ENCODE measurements at regions not wholly inside any gene's neighbourhood (a gene's known extent, or its start where the extent isn't known, plus 50 kb on each side); places are given as distances from the start of the nearest gene placed in this dataset.
"Not testable (repeated sequence)": the region's sequence is repeated elsewhere in the genome, so short reads cannot be mapped to it uniquely, and the experiment has no call there.

DNA sequence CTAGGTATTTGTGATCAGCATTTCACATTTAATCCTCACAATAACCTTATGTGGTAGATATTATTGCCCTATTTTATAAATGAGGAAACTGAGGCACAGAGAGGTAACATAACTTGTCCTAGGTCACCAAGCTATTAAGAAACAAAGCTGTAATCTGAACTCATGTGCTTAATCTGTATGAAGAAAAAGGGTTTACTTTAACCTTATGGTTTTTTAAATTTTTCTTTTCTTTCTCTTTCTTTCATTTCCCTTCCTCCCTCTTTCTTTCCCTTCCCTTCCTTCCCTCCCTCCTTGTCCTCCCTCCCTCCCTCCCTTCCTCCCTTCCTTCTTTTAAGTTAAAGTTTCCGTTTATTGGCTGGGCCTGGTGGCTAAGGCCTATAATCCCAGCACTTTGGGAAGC, 105.2 kb upstream of the AMZ2 start:
- no peak for DNase-seq

DNA sequence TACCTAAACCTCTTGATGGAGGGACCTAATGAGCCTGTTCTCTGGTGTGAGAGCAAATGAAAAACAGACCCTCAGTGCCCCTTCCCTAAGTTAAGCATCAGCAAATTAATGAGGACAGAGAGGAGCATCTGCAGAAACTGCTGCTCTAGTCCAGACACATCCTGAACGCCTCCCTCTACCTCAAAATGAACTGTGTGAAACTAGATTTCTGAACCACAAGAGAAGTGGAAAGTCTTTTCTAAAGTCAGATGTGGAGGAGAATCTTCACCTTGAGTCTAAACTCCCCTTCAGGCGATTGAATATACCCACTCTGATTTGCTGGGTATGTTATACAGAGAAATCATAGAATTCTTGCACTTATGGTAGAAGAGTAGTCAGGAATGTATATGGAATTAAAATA, 104.4 kb upstream of the AMZ2 start:
- DNase-seq, result no peak

- DNase-seq, result no peak
These were observed 102.8 kb upstream of the AMZ2 start for GRCh38 chr17:68145088-68145487.

GRCh38 chr17:68148936-68149335, 98.9 kb upstream of the AMZ2 start:
- no peak for DNase-seq

- DNase-seq, result no peak
These were observed 95.7 kb upstream of the AMZ2 start for GRCh38 chr17:68152161-68152571.

DNA sequence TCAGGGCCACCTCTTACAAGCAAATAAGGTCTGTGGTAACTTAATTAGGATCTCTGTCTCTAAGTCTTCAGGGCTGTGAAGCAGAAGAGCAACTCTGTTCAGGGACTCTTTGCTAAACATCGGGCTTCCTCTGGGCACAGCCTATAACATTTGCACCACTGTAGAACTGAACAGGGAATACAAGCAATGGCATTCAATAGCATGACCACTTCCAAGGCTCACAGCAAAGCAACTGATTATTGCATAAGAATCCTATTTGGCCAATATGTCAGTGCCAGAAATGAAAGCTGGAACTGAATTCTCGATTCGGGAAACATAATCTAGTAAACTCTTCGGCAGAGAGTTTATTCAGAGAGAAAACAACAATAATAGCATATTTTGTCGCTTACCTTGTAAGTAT, 92.2 kb upstream of the AMZ2 start:
- no peak for DNase-seq

GRCh38 chr17:68161644-68162428, 86.0 kb upstream of the AMZ2 start:
- DNase-seq, result no peak

DNA sequence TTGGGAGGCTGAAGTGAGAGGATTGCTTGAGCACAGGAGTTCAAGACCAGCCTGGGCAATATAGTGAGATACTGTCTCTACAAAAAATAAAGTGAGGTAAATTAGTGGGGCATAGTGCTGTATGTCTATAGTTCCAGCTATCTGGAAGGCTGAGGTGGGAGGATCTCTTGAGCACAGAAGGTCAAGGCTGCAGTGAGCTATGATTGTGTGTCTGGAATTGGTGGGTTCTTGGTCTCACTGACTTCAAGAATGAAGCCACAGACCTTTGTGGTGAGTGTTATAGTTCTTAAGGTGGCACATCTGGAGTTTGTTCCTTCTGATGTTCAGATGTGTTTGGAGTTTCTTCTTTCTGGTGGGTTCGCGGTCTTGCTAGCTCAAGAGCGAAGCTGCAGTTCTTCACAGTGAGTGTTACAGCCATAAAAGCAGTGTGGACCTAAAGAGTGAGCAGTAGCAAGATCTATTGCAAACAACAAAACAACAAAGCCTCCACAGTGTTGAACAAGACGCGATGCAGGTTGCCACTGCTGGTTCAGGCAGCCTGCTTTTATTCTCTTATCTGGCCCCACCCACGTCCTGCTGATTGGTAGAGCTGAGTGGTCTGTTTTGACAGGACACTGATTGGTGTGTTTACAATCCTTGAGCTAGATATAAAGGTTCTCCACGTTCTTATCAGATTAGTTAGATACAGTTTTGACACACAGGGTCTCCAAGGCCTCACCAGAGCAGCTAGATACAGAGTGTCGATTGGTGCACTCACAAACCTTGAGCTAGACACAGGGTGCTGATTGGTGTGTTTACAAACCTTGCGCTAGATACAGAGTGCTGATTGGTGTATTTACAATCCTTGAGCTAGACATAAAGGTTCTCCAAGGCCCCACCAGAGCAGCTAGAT, 79.3 kb upstream of the AMZ2 start:
- DNase-seq, result not testable (repeated sequence)

DNA sequence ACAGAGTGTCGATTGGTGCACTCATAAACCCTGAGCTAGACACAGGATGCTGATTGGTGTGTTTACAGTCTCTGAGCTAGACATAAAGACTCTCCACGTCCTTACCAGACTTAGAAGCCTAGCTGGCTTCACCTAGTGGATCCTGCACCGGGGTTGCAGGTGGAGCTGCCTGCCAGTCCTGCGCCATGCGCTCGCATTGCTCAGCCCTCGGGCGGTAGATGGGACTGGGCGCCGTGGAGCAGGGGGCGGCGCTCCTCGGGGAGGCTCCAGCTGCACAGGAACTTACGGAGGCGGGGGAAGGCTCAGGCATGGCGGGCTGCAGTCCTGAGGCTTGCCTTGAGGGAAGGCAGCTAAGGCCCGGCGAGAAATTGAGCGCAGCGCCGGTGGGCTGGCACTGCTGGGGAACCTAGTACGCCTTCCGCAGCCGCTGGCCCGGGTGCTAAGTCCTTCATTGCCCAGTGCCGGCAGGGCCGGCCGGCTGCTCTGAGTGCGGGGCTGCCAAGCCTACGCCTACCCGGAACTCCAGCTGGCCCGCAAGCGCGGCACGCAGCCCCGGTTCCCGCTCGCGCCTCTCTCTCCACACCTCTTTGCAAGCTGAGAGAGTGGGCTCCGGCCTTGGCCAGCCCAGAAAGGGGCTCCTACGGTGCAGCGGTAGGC, 78.5 kb upstream of the AMZ2 start:
- DNase-seq, result not testable (repeated sequence)

- no peak for DNase-seq
These were observed 78.0 kb upstream of the AMZ2 start for GRCh38 chr17:68169840-68170239.

DNA sequence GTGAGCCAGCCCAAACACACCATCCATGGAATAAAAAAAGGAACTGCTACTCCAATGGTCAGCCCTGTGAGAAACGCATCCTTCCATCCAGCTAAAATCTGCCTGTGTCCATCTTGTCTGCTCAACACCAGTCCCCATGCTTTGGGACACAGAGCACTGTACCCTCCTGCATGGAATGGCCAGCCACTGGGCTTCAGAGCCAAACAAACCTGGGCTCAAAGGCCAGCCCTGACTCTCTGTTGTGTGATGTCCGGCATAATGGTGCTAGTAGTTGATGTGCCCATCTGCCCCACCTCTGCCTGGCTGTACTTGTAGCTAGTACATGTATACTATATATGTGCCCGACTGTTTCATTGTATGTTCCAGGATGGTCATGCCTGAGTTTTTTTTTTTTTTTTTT, 77.6 kb upstream of the AMZ2 start:
- DNase-seq, result no peak

GRCh38 chr17:68172461-68172954, 75.3 kb upstream of the AMZ2 start:
- peak; percentile 82 for DNase-seq

DNA sequence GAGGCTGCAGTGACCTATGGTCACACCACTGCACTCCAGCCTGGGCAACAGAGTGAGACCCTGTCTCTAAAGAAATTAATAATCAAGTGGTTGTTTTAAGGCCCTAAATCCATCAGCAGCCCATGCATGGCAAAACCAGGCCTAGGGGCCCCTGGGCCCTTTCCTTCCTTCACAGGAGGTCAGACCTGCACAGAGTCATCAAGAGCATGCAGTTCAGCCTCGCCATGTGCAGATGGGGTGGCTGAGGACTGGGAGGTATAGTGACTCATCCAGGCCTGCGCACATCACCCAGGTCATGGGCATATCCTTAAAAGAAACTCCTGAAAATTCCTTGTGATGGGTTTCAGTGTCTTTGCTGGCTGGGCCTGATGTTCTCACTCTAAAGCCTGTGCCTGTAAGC, 72.4 kb upstream of the AMZ2 start:
- DNase-seq, result no peak

GRCh38 chr17:68175905-68176304, 71.9 kb upstream of the AMZ2 start:
- no peak for DNase-seq

DNA sequence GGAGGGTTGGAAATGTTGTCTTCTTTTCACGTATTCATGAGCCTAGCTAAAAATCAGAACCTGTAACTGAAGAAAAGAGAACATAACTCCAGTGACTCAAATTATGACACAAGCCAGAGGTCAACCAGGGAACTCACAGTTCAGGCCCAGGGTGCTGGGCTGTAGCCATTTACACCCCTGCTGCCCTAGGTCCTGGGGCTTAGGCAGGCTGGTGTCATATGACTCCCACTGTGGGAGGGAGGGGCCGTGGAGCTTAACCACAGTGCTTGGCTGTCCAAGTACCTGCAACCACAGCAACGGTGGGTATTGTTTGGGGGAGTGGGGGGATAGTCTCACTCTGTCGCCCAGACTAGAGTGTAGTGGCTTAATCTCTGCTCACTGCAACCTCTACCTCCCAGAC, 71.1 kb upstream of the AMZ2 start:
- no peak for DNase-seq

DNA sequence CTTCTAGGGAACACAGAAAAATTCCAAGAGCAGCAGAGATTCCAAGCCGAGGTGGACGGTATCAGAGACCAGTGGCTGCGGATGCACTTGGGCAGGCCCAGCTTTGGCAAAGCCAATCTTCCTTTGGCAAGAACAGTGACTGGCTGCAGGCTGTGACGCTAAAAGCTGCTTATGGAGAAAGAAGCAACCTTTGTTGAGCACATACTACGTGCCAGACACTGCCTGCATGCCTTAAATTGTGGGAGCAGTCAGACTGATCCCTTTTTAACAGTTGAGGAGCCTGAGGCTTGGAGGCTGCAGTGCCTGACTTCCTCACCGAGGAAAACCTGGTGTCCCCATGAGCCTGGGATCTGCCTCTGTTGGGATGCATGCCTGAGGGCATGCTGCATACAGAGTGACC, 69.0 kb upstream of the AMZ2 start:
- no peak for DNase-seq

GRCh38 chr17:68179236-68179925, 68.5 kb upstream of the AMZ2 start:
- DNase-seq, result no peak

- no peak for DNase-seq
These were observed 67.9 kb upstream of the AMZ2 start for GRCh38 chr17:68179926-68180285.

DNA sequence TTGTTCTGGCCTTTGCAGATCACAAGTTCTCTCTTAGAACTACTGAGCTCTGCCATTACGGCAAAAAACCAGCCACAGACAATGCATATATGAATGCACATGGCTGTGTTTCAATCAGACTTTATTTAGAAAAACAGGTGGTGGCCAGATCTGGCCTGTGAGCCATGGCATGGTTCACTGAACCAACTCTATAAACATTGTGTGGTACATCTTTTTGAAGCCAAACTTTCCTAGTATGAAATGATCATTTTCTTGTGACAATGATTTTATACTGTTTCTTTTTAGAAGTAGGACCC, 65.9 kb upstream of the AMZ2 start:
- no peak for DNase-seq

DNA sequence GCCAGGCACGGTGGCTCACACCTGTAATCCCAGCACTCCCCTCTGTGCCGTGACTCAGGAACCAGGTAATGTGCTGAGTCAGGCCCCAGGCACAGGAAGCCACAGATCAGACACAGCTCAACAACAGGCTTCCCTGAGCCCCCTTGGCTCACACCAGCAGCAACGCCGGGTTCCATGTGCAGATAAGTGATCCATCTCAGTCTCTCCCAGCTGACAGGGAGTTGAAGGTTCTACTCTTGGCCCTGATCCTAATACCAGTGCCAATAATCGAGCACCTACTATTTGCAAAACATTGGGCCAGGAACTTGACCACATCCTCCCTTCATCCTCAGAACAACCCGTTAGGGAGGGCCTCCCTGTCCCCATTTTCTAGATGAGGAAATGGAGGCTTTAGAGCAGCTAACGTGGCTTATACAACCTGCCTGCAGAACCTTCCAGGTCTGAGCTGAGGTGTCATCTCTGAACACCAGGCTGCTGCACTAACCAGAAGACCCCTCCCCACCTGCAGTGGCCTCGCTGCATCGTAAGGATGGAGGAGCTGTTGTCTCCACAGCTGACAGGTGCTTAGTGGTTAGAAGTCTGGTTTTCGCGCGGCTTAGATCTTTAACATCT, 64.8 kb upstream of the AMZ2 start:
- peak; percentile 81 for DNase-seq

DNA sequence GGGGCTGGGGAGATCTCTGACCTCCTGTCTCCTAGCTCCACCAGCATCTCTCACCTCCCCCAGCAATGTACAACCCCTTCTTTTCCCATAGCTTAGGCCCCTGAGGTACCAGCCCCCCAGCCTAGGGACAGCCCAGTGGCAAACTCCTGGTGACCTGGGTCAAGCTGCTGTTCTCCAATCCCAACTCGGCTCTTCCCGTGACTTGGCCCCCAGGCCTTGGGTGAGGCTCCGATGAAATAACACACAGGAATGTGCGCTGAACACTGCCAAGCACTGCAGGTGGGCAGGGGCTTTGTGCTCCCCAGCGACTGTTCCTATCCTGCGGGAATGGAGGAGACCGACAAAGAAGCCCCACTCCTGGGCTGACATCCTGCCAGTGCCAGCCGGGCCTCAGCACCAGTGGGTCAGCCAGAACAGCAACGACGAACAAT, 63.7 kb upstream of the AMZ2 start:
- no peak for DNase-seq

DNA sequence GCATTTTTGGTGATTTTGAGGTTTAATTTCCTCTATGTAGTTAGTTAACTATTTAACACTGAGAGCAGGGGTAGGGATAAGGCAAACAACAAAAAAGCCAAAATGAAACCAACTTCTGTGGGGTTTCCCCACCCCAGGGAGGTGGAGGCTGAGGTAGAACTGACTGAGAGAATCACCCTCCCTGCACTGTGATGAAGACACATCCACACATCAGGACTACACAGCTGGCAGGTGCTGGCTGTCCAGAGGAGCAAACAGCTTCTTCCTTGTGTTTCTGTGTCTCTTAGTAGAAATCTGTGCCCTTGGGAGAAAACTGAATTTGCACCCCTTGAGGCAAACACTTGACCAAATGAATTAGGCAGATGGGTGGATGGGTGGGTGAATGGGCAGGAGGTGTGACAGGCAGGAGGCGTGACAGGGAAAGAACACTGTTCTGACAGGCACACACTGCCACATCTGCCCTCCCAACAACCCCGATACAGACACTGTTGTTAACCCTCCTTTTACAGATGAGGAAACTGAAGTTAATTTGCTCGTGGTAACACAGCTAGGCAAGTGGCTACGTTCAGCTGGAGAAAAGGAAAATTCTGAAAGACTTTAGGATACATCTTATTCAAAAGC, 62.9 kb upstream of the AMZ2 start:
- DNase-seq, result peak; percentile 82
